D721Med (cell line): ENCODE measurements at regions not wholly inside any gene's neighbourhood (a gene's known extent, or its start where the extent isn't known, plus 50 kb on each side); places are given as distances from the start of the nearest gene placed in this dataset.

Source experiments
- DNase-seq: peaks from one replicate; pipeline ENCODE4 v3.0.0; 2011; ENCODE audit warnings: low spot score; ENCODE audit not compliant: insufficient read length
- FAIRE-seq: peaks from 2 replicates; lab custom pipeline; 2011; peaks lifted over from hg19 to GRCh38; lab: Jason Lieb, UNC
- CTCF ChIP-seq: IDR thresholded peaks from 2 replicates; pipeline ENCODE4 v1.5.1; 2012; ENCODE audit warnings: mild to moderate bottlenecking, control low read depth; ENCODE audit not compliant: insufficient read depth; ENCODE audit errors: missing control alignments

GRCh38 chr6:134415656-134416055 lies 97.7 kb upstream of the SGK1 start:
- FAIRE-seq (no peak), DNase-seq (no peak)
- TF ChIP-seq CTCF = no peak

- no peak for DNase-seq
- FAIRE-seq = no peak
- no peak for TF ChIP-seq CTCF
Measured at GRCh38 chr6:134415194-134415593, 97.3 kb upstream of the SGK1 start.

GRCh38 chr6:134414793-134415192 lies 96.9 kb upstream of the SGK1 start:
- no peak for DNase-seq
- TF ChIP-seq CTCF = no peak
- no peak for FAIRE-seq

- no peak for FAIRE-seq
- no peak for TF ChIP-seq CTCF
- no peak for DNase-seq
Measured at GRCh38 chr6:134413241-134413643, 95.3 kb upstream of the SGK1 start.

GRCh38 chr6:134410541-134410940 lies 92.6 kb upstream of the SGK1 start:
- no peak for TF ChIP-seq CTCF
- DNase-seq (no peak), FAIRE-seq (no peak)

- DNase-seq (no peak), FAIRE-seq (no peak)
- TF ChIP-seq CTCF = no peak
Measured at GRCh38 chr6:134407791-134408190, 89.9 kb upstream of the SGK1 start.

GRCh38 chr6:134406311-134406710 lies 88.4 kb upstream of the SGK1 start:
- DNase-seq (no peak), FAIRE-seq (no peak)
- TF ChIP-seq CTCF = no peak
